Stimulated activated naive CD8-positive, alpha-beta T cell treated with anti-CD3 and anti-CD28 coated beads, Interleukin-15, Interleukin-2, amounts not matched to agents 100 ng/mL and 50 ng/mL, for 24 hours (primary cell): ENCODE measurements at regions not wholly inside any gene's neighbourhood (a gene's known extent, or its start where the extent isn't known, plus 50 kb on each side); places are given as distances from the start of the nearest gene placed in this dataset.
A peak's percentile ranks its signal among the peaks of the same experiment; 100 is the strongest.
"Not testable (repeated sequence)": the region's sequence is repeated elsewhere in the genome, so short reads cannot be mapped to it uniquely, and the experiment has no call there.

ENCODE experiments used
- H3K27ac Mint-ChIP-seq: one replicate; pipeline ENCODE4 v1.8.0; 2021; ENCODE audit warnings: mild to moderate bottlenecking, mixed read lengths
- H3K27me3 Mint-ChIP-seq: one replicate; pipeline ENCODE4 v1.8.0; 2021; ENCODE audit warnings: mixed read lengths
- H3K36me3 Mint-ChIP-seq: one replicate; pipeline ENCODE4 v1.8.0; 2021; ENCODE audit warnings: low read depth, mixed read lengths
- H3K4me1 Mint-ChIP-seq: one replicate; pipeline ENCODE4 v1.8.0; 2021; ENCODE audit warnings: low read depth, mixed read lengths
- H3K4me3 Mint-ChIP-seq: one replicate; pipeline ENCODE4 v1.8.0; 2021; ENCODE audit warnings: mild to moderate bottlenecking, mixed read lengths
- H3K9me3 Mint-ChIP-seq: one replicate; pipeline ENCODE4 v1.8.0; 2021; ENCODE audit warnings: mixed read lengths

DNA sequence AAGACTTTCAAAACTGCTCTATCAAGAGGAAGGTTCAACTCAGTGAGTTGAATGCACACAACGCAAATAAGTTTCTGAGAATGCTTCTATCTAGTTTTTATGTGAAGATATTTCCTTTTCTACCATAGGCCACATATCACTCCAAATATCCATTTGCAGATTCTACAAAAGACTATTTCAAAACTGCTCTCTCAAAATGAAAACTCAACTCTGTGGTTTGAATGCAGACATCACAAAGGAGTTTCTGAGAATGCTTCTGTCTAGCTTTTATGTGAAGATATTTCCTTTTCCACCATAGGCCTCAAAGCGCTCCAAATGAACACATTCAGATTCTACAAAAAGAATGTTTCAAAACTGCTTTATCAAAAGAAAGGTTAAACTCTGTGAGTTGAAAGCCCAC, 1093.1 kb upstream of the DEFB115 start:
- H3K4me1 Mint-ChIP-seq, result peaks cover 26% of the 10 kb centered on the region
- H3K36me3 Mint-ChIP-seq, H3K4me3 Mint-ChIP-seq, H3K27ac Mint-ChIP-seq, H3K9me3 Mint-ChIP-seq, H3K27me3 Mint-ChIP-seq: not testable (repeated sequence)

DNA sequence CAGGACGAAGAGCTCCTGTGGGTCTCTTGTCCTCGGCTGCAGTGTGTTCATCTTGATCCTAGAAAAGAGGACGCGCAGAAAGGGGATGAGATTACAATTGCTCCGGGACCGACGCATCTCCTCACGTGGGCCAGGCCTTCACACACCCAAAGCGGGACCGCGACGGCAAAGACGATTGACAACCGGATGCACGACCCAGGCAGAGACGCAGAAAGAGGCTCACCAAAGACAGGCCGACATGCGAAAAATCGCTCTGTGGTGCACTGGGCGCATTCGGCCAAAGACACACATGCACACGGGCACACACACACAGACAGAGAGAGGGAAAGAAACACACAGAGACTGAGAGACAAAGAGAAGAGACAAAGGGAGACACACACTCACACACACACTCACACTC, 1089.9 kb upstream of the DEFB115 start:
- peaks cover 4% of the 10 kb centered on the region for H3K9me3 Mint-ChIP-seq
- H3K36me3 Mint-ChIP-seq, result peaks cover 8% of the 10 kb centered on the region
- peaks cover 26% of the 10 kb centered on the region for H3K4me1 Mint-ChIP-seq
- no peak overlapping the region for H3K27ac Mint-ChIP-seq
- no peaks in the 10 kb centered on the region for H3K27me3 Mint-ChIP-seq
- no peak overlapping the region for H3K4me3 Mint-ChIP-seq

DNA sequence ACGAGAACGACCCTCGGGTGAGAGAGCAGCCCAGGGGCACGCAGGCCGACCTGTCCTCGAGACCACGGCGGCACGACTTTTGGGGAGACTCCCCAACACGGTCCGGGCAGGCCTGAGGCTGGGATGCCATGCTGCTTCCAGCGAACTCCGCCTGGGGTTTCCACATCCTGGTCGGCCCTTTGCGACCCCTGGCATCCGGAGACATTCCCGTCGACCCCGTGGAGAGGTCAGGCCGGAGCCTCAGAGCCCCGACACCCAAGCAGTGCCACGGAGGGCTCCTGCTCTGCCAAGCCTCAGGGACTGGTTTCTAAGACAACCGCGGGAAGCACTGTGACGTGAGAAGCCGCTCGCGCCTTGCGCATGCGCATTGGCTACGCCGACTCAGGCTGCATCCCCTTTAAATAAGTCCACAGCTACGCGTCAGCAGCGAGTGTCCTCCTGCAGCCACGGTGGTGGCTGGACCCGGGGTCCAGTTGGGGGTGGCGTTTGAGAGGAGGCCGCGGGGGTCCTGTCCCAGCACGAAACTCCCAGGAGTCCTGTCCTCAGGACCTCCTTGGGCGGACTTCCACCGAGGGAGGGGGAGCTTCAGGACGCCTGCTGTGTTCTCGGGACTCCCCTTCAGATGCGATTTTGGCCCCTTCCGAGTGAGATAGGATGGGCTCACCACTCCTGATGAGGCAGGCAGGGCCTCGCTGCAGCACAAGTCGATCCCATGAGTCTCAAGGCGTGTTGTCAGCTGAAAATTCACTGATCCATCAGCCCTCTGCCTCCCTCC, 1089.3 kb upstream of the DEFB115 start:
- Mint-ChIP-seq H3K36me3 (peaks cover 8% of the 10 kb centered on the region), H3K4me3 (no peak overlapping the region)

DNA sequence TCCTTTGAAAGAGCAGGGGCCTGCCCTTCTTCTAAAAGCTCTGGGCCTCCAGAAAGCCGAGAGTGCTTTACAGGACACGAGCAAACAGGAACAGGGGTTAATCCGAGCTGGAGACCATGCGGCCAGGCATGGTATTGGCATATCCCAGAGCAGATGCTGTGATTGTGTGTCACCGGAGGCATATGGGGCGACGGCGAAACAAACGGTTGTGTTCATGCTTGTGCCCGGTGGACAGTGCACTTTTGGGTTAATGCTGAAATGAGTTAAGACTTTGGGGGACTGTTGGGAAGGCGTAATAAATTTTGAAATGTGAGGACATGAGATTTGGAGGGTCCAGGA, 1088.7 kb upstream of the DEFB115 start:
- H3K36me3 Mint-ChIP-seq, result peaks cover 8% of the 10 kb centered on the region
- no peak overlapping the region for H3K4me3 Mint-ChIP-seq
- H3K27me3 Mint-ChIP-seq, result no peaks in the 10 kb centered on the region
- H3K27ac Mint-ChIP-seq, result no peak overlapping the region
- H3K9me3 Mint-ChIP-seq, result peaks cover 8% of the 10 kb centered on the region
- H3K4me1 Mint-ChIP-seq, result peaks cover 25% of the 10 kb centered on the region

More for the DNA sequence above, 1089.3 kb upstream of the DEFB115 start:
- H3K4me1 Mint-ChIP-seq, result peaks cover 26% of the 10 kb centered on the region
- H3K9me3 Mint-ChIP-seq, result peaks cover 5% of the 10 kb centered on the region
- no peaks in the 10 kb centered on the region for H3K27me3 Mint-ChIP-seq
- H3K27ac Mint-ChIP-seq, result no peak overlapping the region

DNA sequence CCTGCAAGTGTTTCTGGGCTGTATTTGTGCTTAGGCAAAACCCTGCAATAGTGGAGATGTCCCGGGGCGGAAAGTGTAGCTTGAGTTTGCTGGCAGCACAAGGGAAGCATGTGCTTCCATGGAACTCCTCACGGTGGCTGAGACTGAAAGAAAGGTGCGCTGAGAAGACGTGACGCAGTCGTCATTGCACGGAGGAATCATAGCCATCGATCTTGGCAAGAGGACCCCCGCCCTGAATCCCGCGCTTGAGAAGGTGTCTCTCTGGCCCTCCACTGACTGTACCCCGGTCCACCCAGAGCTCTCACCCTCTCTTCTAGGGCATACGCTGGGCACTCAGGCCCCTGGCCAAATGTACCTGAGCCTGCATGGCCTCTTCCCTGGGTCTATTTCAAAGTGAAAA, 1081.8 kb upstream of the DEFB115 start:
- H3K9me3 Mint-ChIP-seq, result peaks cover 11% of the 10 kb centered on the region
- no peak overlapping the region for H3K27ac Mint-ChIP-seq
- no peaks in the 10 kb centered on the region for H3K36me3 Mint-ChIP-seq
- H3K4me1 Mint-ChIP-seq, result peaks cover 4% of the 10 kb centered on the region
- no peaks in the 10 kb centered on the region for H3K27me3 Mint-ChIP-seq
- H3K4me3 Mint-ChIP-seq, result no peak overlapping the region

GRCh38 chr20:30183124-30183523, 1074.3 kb upstream of the DEFB115 start:
- H3K4me3 Mint-ChIP-seq, H3K27me3 Mint-ChIP-seq, H3K27ac Mint-ChIP-seq, H3K36me3 Mint-ChIP-seq, H3K9me3 Mint-ChIP-seq, H3K4me1 Mint-ChIP-seq: not testable (repeated sequence)

DNA sequence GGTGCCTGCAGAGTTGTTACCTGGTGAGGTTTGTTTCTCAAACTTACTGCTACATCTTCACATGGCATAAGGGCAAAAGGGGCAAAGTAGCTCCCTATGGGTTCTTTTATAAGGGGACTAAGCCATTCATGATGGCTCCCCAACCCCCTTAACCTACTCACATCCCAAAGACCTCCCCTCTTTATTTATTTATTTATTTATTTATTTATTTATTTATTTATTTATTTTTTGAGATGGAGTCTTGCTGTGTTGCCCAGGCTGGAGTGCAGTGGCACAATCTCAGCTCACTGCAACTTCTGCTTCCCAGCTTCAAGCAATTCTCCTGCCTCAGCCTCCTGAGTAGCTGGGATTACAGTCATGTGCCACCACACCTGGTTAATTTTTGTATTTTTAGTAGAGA, 1065.7 kb upstream of the DEFB115 start:
- H3K4me3 Mint-ChIP-seq, H3K27me3 Mint-ChIP-seq, H3K36me3 Mint-ChIP-seq, H3K9me3 Mint-ChIP-seq, H3K4me1 Mint-ChIP-seq, H3K27ac Mint-ChIP-seq: not testable (repeated sequence)

DNA sequence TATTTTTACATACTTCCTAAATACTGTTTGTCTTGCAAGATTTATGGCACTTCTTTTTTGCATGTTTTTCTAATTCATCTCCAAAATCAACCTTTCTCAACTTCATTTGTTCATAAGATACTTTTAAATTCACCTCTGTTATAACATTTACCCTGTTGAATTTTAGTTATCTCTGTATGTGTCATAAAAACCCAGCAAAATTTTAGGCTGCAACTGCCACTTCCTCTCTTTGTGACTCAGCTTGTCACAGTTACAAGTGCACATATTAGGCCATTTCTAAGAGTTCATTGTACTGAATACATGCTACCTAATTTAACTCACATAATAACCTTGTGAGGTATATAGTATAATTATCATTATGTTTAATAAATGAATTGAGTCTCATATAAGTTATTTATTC, 1023.0 kb upstream of the DEFB115 start:
- not testable (repeated sequence) for H3K36me3 Mint-ChIP-seq, H3K4me1 Mint-ChIP-seq, H3K27me3 Mint-ChIP-seq, H3K9me3 Mint-ChIP-seq, H3K27ac Mint-ChIP-seq, H3K4me3 Mint-ChIP-seq

DNA sequence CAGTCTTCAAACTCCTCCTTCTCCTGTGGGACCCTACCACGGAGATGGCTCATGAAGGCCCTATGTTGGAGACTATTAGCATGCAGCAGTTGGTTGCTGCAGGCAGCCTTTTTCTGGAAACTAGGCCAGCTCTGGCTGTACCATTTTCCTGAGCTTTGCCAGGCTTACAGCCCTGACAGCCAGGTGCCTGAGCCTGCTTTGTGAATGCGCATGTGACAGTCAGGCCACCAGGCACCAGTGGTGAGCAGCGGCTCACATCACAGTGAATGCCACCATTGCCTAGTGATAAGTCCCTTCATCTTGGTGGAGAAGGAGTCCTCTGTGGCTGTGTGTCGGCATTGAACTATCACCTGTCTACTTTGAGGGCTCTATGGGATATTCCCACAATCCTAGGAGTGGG, 982.4 kb upstream of the DEFB115 start:
- H3K9me3 Mint-ChIP-seq, H3K27me3 Mint-ChIP-seq, H3K27ac Mint-ChIP-seq, H3K4me3 Mint-ChIP-seq, H3K36me3 Mint-ChIP-seq: not testable (repeated sequence)
- H3K4me1 Mint-ChIP-seq, result peaks cover 34% of the 10 kb centered on the region

- Mint-ChIP-seq H3K4me3 (no peak overlapping the region), H3K27ac (no peak overlapping the region), H3K36me3 (no peaks in the 10 kb centered on the region), H3K27me3 (no peaks in the 10 kb centered on the region), H3K4me1 (peaks cover 43% of the 10 kb centered on the region), H3K9me3 (peaks cover 4% of the 10 kb centered on the region)
Observed at GRCh38 chr20:30281584-30282197, 975.8 kb upstream of the DEFB115 start.

DNA sequence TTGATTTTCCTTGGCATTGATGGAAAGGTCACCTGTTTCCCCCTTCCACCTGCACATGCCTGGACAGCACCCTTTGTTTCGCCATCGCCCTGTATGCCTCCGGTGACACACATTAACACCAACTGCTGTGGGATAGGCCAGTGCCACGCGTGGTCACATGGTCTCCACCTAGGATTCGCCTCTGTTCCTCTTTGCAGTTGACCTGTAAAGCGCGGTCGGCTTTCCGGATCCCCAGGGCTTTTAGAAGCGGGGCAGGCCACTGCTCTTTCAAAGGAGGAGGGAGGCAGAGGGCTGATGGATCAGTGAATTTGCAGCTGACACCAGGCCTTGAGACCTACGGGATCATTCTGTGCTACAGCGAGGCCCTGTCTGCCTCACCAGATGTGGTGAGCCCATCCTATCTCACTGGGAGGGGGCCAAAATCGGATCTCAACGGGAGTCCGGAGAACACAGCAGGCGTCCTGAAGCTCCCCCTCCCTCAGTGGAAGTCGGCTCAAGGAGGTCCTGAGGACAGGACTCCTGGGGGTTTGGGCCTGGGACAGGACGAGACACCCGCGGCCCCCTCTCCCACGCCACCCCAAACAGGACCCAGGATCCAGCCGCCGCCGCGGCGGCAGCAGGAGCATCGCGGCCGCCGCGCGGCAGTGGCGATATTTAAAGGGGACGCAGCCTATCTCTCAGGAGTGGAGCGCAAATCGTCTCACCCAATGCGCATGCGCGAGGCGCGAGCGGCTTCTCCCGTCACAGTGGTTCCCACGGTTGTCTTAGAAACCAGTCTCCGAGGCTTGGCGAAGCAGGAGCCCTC, 973.8 kb upstream of the DEFB115 start:
- Mint-ChIP-seq H3K27ac (peak overlapping the region; percentile 45), H3K4me3 (peak overlapping the region; percentile 77), H3K4me1 (peaks cover 28% of the 10 kb centered on the region)
- not testable (repeated sequence) for H3K9me3 Mint-ChIP-seq, H3K27me3 Mint-ChIP-seq, H3K36me3 Mint-ChIP-seq

- peak overlapping the region; percentile 45 for H3K27ac Mint-ChIP-seq
- H3K27me3 Mint-ChIP-seq, result no peaks in the 10 kb centered on the region
- no peaks in the 10 kb centered on the region for H3K36me3 Mint-ChIP-seq
- H3K4me3 Mint-ChIP-seq, result peak overlapping the region; percentile 77
- H3K9me3 Mint-ChIP-seq, result no peaks in the 10 kb centered on the region
- peaks cover 28% of the 10 kb centered on the region for H3K4me1 Mint-ChIP-seq
Observed at GRCh38 chr20:30284281-30284905, 973.1 kb upstream of the DEFB115 start.

DNA sequence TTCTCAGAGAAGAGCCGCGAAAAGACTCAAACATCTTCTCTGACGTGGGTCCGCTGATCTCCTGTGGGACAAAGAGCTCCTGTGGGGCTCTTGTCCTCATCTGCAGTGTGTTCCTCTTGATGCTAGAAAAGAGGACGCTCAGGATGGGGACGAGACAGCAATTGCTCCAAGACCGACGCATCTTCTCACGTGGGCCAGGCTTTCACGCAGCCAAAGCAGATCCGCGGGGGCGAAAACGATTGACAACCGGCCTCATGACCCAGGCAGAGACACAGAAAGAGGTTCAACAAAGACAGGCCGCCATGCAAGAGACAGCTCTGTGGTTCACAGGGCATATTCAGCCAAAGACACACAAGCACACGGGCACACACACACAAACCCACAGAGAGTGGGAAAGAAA, 971.8 kb upstream of the DEFB115 start:
- Mint-ChIP-seq H3K27me3 (no peaks in the 10 kb centered on the region), H3K27ac (no peak overlapping the region), H3K9me3 (no peaks in the 10 kb centered on the region), H3K4me1 (peaks cover 23% of the 10 kb centered on the region), H3K36me3 (no peaks in the 10 kb centered on the region), H3K4me3 (no peak overlapping the region)

DNA sequence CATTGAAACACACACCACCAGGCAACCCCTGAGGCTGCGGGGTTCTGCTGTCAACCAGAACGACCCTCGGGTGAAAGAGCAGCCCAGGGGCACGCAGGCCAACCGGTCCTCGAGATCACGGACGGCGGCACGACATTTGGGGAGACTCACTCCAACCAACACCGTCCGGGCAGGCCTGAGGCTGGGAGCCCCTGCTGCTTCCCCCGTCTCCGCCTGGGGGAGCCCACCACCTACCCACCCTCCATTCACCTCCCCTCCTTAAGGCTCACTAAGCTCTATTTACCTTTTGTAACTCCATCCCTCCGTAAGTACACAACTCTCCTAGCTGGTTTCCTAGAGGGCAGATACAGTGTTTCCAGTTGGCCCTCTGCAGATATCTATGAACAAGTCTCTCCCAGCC, 971.3 kb upstream of the DEFB115 start:
- H3K36me3 Mint-ChIP-seq, result no peaks in the 10 kb centered on the region
- no peak overlapping the region for H3K27ac Mint-ChIP-seq
- H3K4me1 Mint-ChIP-seq, result peaks cover 26% of the 10 kb centered on the region
- no peaks in the 10 kb centered on the region for H3K9me3 Mint-ChIP-seq
- no peaks in the 10 kb centered on the region for H3K27me3 Mint-ChIP-seq
- H3K4me3 Mint-ChIP-seq, result no peak overlapping the region

DNA sequence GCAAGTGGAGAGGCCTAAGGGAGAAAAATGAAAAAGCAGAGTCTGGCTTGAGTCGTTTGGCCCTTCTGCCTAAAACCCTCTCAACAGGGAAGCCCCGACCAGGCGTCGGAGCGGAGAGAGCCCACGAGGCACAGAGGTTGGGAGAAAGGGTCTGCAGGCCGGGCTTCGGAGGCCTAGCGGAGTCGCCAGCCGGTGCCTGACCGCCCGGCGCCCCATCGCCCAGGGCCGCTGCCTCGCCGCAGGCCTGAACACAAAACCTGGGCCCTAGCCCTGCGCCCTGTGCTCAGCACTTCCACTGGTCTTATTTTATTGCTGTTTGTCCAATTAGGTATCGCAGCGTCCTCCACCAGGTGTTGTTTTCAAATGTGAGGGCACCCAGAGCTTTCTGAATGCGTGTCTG, 970.0 kb upstream of the DEFB115 start:
- not testable (repeated sequence) for H3K4me3 Mint-ChIP-seq, H3K27me3 Mint-ChIP-seq, H3K9me3 Mint-ChIP-seq, H3K36me3 Mint-ChIP-seq, H3K27ac Mint-ChIP-seq
- peaks cover 26% of the 10 kb centered on the region for H3K4me1 Mint-ChIP-seq
